Thyroid gland (tissue), 1 donor: ENCODE measurements at regions not wholly inside any gene's neighbourhood (a gene's known extent, or its start where the extent isn't known, plus 50 kb on each side); places are given as distances from the start of the nearest gene placed in this dataset. TPM values are rescaled to one million over a fixed set of nuclear protein-coding genes. Genes with fewer than 3 reads are reported as not detected.

Experiments used
- small RNA-seq: library from RNA; depleted of rRNA; stranded (forward); fragments of <200 nt; gene quantifications from one replicate; pipeline ENCODE3, GENCODE V24; 2016

Small RNAs in the stretch of these regions (small RNA-seq; reads per million reads assigned to genes)
- not detected for gene RN7SL422P
